ENCODE measurements at regions not wholly inside any gene's neighbourhood (a gene's known extent, or its start where the extent isn't known, plus 50 kb on each side); places are given as distances from the start of the nearest gene placed in this dataset.

GRCh38 chr12:76707772-76708171, 56.1 kb upstream of the ZDHHC17 start:
- no peak for DNase-seq (ENCODE audit: low read depth)

GRCh38 chr12:76708296-76708695, 55.6 kb upstream of the ZDHHC17 start:
- no peak for DNase-seq (ENCODE audit: low read depth)

DNA sequence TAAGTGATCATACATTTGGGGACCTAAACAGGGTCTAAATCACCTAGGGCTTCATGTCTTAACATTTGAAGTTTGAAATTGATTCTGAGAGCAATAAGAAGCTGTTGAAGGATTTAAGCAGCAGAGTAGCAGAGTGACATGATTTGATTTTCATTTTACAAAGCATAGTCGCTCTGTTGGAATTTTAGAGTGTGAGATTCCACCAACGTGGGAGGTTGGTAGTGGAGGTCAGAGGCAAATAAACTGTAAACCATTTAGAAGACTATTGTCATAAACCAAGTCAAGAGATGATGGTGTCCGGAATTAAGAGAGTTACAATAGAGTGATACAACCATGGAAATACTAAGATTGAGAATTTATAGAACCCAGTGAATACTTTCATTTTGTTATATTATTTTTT, 52.7 kb upstream of the ZDHHC17 start:
- no peak for DNase-seq (ENCODE audit: low read depth)

DNA sequence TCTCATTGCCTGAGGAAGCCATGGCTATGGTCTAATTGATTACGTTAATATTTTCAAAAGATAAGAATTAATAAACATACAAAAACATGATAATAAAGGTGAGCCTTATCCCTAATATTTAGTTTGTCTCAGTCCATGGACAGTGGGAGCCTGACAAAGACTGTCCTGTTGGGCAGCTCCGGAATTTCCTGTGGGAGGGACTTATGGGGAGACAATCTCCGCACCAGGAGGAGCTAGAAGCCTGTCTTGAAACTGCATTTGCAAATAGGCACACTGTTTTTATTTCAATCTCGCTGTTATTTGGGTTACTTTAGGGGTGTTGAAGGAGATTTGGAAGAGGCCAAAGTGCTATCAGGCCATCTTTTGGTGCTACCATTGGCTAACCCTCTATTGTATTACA, 50.8 kb upstream of the ZDHHC17 start:
- no peak for DNase-seq (ENCODE audit: low read depth)

- no peak for DNase-seq (ENCODE audit: low read depth)
Measured at GRCh38 chr12:76713986-76714385, 49.9 kb upstream of the ZDHHC17 start.
